PC-3 (cell line): ENCODE measurements at regions not wholly inside any gene's neighbourhood (a gene's known extent, or its start where the extent isn't known, plus 50 kb on each side); places are given as distances from the start of the nearest gene placed in this dataset.

ENCODE experiments used
- ATAC-seq: fragments of 200-7000 bp; cut with Tn5 transposase; 2 replicates; pipeline ENCODE4 v1.9.1; 2020; ENCODE audit warnings: mild to moderate bottlenecking, moderate library complexity
- BruUV-seq: library from RNA; stranded (reverse); fragments of 400-500 nt; replicated peaks from 2 replicates; lab custom pipeline; 2021; lab: Mats Ljungman, UMichigan
- CTCF ChIA-PET: fragments of 300-600 bp; sonication (Branson Sonifier 250); formaldehyde crosslinking; loops from one replicate; lab custom pipeline; 2022; ENCODE audit warnings: antibody characterized with exemption; lab: Charles Lee
- POLR2A ChIA-PET: fragments of 300-600 bp; sonication (Branson Sonifier 250); formaldehyde crosslinking; loops from one replicate; lab custom pipeline; 2022; ENCODE audit warnings: antibody characterized with exemption; ENCODE audit not compliant: unreplicated experiment; lab: Charles Lee
- DNase-seq: peaks from one replicate; pipeline ENCODE4 v3.0.0-alpha.2; 2015
- H2AFZ ChIP-seq: fragments of 300-600 bp; sonication (generic); 2 replicates; pipeline ENCODE4 v1.6.0; 2016; ENCODE audit warnings: antibody characterized with exemption, low read length
- H3F3A ChIP-seq: fragments of 300-600 bp; sonication (generic); one replicate; pipeline ENCODE4 v1.6.0; 2017; ENCODE audit warnings: antibody characterized with exemption, low read length, control low read depth, mild to moderate bottlenecking; ENCODE audit not compliant: unreplicated experiment
- H3K27ac ChIP-seq: fragments of 300-600 bp; sonication (generic); 2 replicates; pipeline ENCODE4 v1.5.1; 2016; ENCODE audit warnings: mild to moderate bottlenecking, low read length
- H3K27me3 ChIP-seq: fragments of 300-600 bp; sonication (generic); 2 replicates; pipeline ENCODE4 v1.6.1; 2016; ENCODE audit warnings: low read length, mixed read lengths
- H3K36me3 ChIP-seq: fragments of 300-600 bp; sonication (generic); 2 replicates; pipeline ENCODE4 v1.6.1; 2016; ENCODE audit warnings: low read depth, mixed run types, low read length, mixed read lengths
- H3K4me1 ChIP-seq: fragments of 300-600 bp; sonication (generic); 2 replicates; pipeline ENCODE4 v1.5.1; 2016; ENCODE audit warnings: low read length; ENCODE audit not compliant: insufficient read depth
- H3K4me2 ChIP-seq: fragments of 300-600 bp; sonication (generic); 2 replicates; pipeline ENCODE4 v1.6.0; 2016; ENCODE audit warnings: low read length
- H3K4me3 ChIP-seq: fragments of 300-600 bp; sonication (generic); 2 replicates; pipeline ENCODE4 v1.5.1; 2016; ENCODE audit warnings: mild to moderate bottlenecking, low read length, mixed read lengths
- H3K79me2 ChIP-seq: fragments of 300-600 bp; sonication (generic); 2 replicates; pipeline ENCODE4 v1.6.1; 2017; ENCODE audit warnings: low read length, mixed read lengths
- H3K9ac ChIP-seq: fragments of 300-600 bp; sonication (generic); 2 replicates; pipeline ENCODE4 v1.6.0; 2016; ENCODE audit warnings: mild to moderate bottlenecking, low read length
- H3K9me2 ChIP-seq: fragments of 300-600 bp; sonication (generic); replicated peaks from 2 replicates; pipeline ENCODE4 v1.6.1; 2016; ENCODE audit warnings: mixed run types, low read length, mixed read lengths
- H3K9me3 ChIP-seq: fragments of 300-600 bp; sonication (generic); 2 replicates; pipeline ENCODE4 v1.6.1; 2016; ENCODE audit warnings: low read length, mixed read lengths
- H4K20me1 ChIP-seq: fragments of 300-600 bp; sonication (generic); 2 replicates; pipeline ENCODE4 v1.6.1; 2016; ENCODE audit warnings: low read length, mixed read lengths
- CTCF ChIP-seq: fragments of 300-600 bp; sonication (generic); conservative IDR thresholded peaks from 2 replicates; pipeline ENCODE4 v1.5.1; 2017; ENCODE audit warnings: antibody characterized with exemption, low read depth, mild to moderate bottlenecking, low read length
- EZH2 ChIP-seq: fragments of 300-600 bp; sonication (generic); IDR thresholded peaks from one replicate; pipeline ENCODE4 v1.6.1; 2017; ENCODE audit warnings: antibody characterized with exemption, mild to moderate bottlenecking, low read length; ENCODE audit not compliant: unreplicated experiment
- EZH2phosphoT487 ChIP-seq: fragments of 300-600 bp; sonication (generic); IDR thresholded peaks from 2 replicates; pipeline ENCODE4 v1.6.1; 2018; ENCODE audit warnings: mild to moderate bottlenecking, antibody characterized with exemption, low read length, borderline replicate concordance
- intact Hi-C: fragments of 100-400 bp; cut with micrococcal nuclease; formaldehyde crosslinking; loops from 2 replicates; pipeline ENCODE4 v1.9.0; 2023

GRCh38 chr11:121928597-121929580 lies 187.1 kb downstream of the BLID start:
- Histone ChIP-seq H3K36me3 (no peaks in the 10 kb centered on the region), H3K9me2 (no peaks in the 10 kb centered on the region), H3F3A (no peaks in the 10 kb centered on the region), H3K9ac (no peak overlapping the region), H3K9me3 (no peaks in the 10 kb centered on the region), H4K20me1 (no peaks in the 10 kb centered on the region), H3K27me3 (no peaks in the 10 kb centered on the region), H3K79me2 (no peaks in the 10 kb centered on the region), H3K4me3 (peak overlapping the region; percentile 35; the same call in 1 of the 2 replicates), H2AFZ (peak overlapping the region; percentile 61), H3K4me1 (peaks cover 29% of the 10 kb centered on the region), H3K27ac (no peak overlapping the region), H3K4me2 (peak overlapping the region; percentile 61)
- intact Hi-C loops: no loop called here
- TF ChIP-seq EZH2phosphoT487: no peak
- no peak for TF ChIP-seq CTCF
- TF ChIP-seq EZH2: no peak
- ChIA-PET POLR2A (no interaction called here), CTCF (no interaction called here)
- ATAC-seq: no peak
- no peak for DNase-seq
- BruUV-seq: no TSS peak

- Histone ChIP-seq H3K79me2 (no peaks in the 10 kb centered on the region), H2AFZ (no peak overlapping the region), H4K20me1 (no peaks in the 10 kb centered on the region), H3K9ac (no peak overlapping the region), H3K4me2 (no peak overlapping the region), H3K4me3 (no peak overlapping the region), H3K27me3 (no peaks in the 10 kb centered on the region), H3K27ac (no peak overlapping the region), H3F3A (no peaks in the 10 kb centered on the region), H3K4me1 (peaks cover 18% of the 10 kb centered on the region), H3K36me3 (no peaks in the 10 kb centered on the region), H3K9me3 (no peaks in the 10 kb centered on the region), H3K9me2 (no peaks in the 10 kb centered on the region)
- intact Hi-C loops: no loop called here
- TF ChIP-seq CTCF: no peak
- no peak for TF ChIP-seq EZH2phosphoT487
- no peak for TF ChIP-seq EZH2
- ATAC-seq (no peak), DNase-seq (no peak)
- POLR2A ChIA-PET: no interaction called here
- BruUV-seq: no TSS peak
- CTCF ChIA-PET: no interaction called here
Measured at GRCh38 chr11:121927789-121928188, 188.2 kb downstream of the BLID start.
